HCT116 (cell line): ENCODE measurements at regions not wholly inside any gene's neighbourhood (a gene's known extent, or its start where the extent isn't known, plus 50 kb on each side); places are given as distances from the start of the nearest gene placed in this dataset.

Source experiments
- CTCF ChIP-seq, 3 experiments: fragments of 200-600 bp in 1 of 3; sonication (generic) in 1 of 3; IDR thresholded peaks in 2 of 3; conservative IDR thresholded peaks in 1 of 3; 2 replicates each; pipeline ENCODE4 v1.5.1; 2012 to 2017; ENCODE audit warnings: low read depth in 2 of 3, low read length in 2 of 3, antibody characterized with exemption in 1 of 3, borderline replicate concordance in 1 of 3, control low read depth in 1 of 3, mild to moderate bottlenecking in 1 of 3, mixed read lengths in 1 of 3, mixed run types in 1 of 3, moderate library complexity in 1 of 3; ENCODE audit not compliant: insufficient read depth in 1 of 3
- TF ChIP-seq, protein P1 (sequence below): IDR thresholded peaks from 2 replicates; pipeline ENCODE4 v1.6.1; 2012

GRCh38 chr11:80086496-80087055 is 645.7 kb upstream of the TENM4 start:
- TF ChIP-seq, protein P1, sequence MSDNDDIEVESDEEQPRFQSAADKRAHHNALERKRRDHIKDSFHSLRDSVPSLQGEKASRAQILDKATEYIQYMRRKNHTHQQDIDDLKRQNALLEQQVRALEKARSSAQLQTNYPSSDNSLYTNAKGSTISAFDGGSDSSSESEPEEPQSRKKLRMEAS, result no peak
- no peak for TF ChIP-seq CTCF (IDR thresholded peaks at IDR 0.05 in 2 of 3, conservative IDR thresholded peaks at IDR 0.05 in 1 of 3; ENCODE audit: borderline replicate concordance in 1 of 3, insufficient read depth in 1 of 3, low read depth in 2 of 3, low read length in 2 of 3)
